IMR-90 (cell line): ENCODE measurements at regions not wholly inside any gene's neighbourhood (a gene's known extent, or its start where the extent isn't known, plus 50 kb on each side); places are given as distances from the start of the nearest gene placed in this dataset.

Source experiments
- ATAC-seq: fragments of 200-7000 bp; cut with Tn5 transposase; 2 replicates; pipeline ENCODE4 v1.9.1; 2020; ENCODE audit warnings: low read depth, mild to moderate bottlenecking, moderate library complexity
- BruUV-seq: library from RNA; stranded (reverse); fragments of 400-500 nt; replicated peaks from 2 replicates; lab custom pipeline; 2021; lab: Mats Ljungman, UMichigan
- CTCF ChIA-PET: fragments of 300-600 bp; formaldehyde crosslinking; extraction: SDS; loops from one replicate; lab custom pipeline; 2021; ENCODE audit warnings: antibody characterized with exemption; lab: Yijun Ruan, JAX
- POLR2A ChIA-PET: fragments of 300-600 bp; sonication (Branson Sonifier 250); formaldehyde crosslinking; loops from one replicate; lab custom pipeline; 2022; ENCODE audit warnings: antibody characterized with exemption; ENCODE audit not compliant: unreplicated experiment; lab: Charles Lee
- DNase-seq: peaks from one replicate; pipeline ENCODE4 v3.0.0; 2013
- H2AFZ ChIP-seq: replicated peaks from 2 replicates; pipeline ENCODE3; 2013; ENCODE audit warnings: low read length, mild to moderate bottlenecking; ENCODE audit not compliant: poor library complexity
- H2AK5ac ChIP-seq: 2 replicates; pipeline ENCODE4 v1.6.1; 2013; ENCODE audit warnings: low read depth, low read length, inconsistent platforms
- H2AK9ac ChIP-seq: replicated peaks from 2 replicates; pipeline ENCODE3; 2013; ENCODE audit warnings: mild to moderate bottlenecking, low read depth, low read length, moderate library complexity; ENCODE audit not compliant: poor library complexity
- H2BK120ac ChIP-seq: 2 replicates; pipeline ENCODE4 v1.6.1; 2013; ENCODE audit warnings: low read depth, low read length, inconsistent platforms
- H2BK15ac ChIP-seq: 3 replicates; pipeline ENCODE4 v1.6.1; 2013; ENCODE audit warnings: low read depth, low read length, inconsistent platforms
- H2BK20ac ChIP-seq: 2 replicates; pipeline ENCODE4 v1.6.1; 2013; ENCODE audit warnings: low read depth, mild to moderate bottlenecking, inconsistent platforms, low read length, moderate library complexity
- H2BK5ac ChIP-seq: 2 replicates; pipeline ENCODE4 v1.6.1; 2013; ENCODE audit warnings: mild to moderate bottlenecking, low read depth, low read length, inconsistent platforms; ENCODE audit not compliant: poor library complexity, severe bottlenecking
- H3K14ac ChIP-seq: replicated peaks from 2 replicates; pipeline ENCODE4 v1.6.1; 2013; ENCODE audit warnings: low read depth, low read length, inconsistent platforms
- H3K18ac ChIP-seq: 2 replicates; pipeline ENCODE4 v1.6.1; 2013; ENCODE audit warnings: low read depth, low read length, control low read depth
- H3K23ac ChIP-seq: 2 replicates; pipeline ENCODE4 v1.6.1; 2013; ENCODE audit warnings: low read depth, low read length, inconsistent platforms
- H3K27ac ChIP-seq: 2 replicates; pipeline ENCODE4 v1.5.1; 2013; ENCODE audit warnings: mild to moderate bottlenecking, control low read depth, low read length; ENCODE audit not compliant: insufficient read depth
- H3K27me3 ChIP-seq: 2 replicates; pipeline ENCODE4 v1.6.1; 2013; ENCODE audit warnings: low read length; ENCODE audit not compliant: control insufficient read depth, insufficient read depth
- H3K36me3 ChIP-seq: 2 replicates; pipeline ENCODE4 v1.6.1; 2013; ENCODE audit warnings: low read length, mixed read lengths; ENCODE audit not compliant: control insufficient read depth, insufficient read depth
- H3K4ac ChIP-seq: 2 replicates; pipeline ENCODE4 v1.6.1; 2013; ENCODE audit warnings: low read depth, low read length, inconsistent platforms
- H3K4me1 ChIP-seq: 2 replicates; pipeline ENCODE4 v1.6.1; 2013; ENCODE audit warnings: low read length, mixed read lengths; ENCODE audit not compliant: control insufficient read depth, insufficient read depth
- H3K4me2 ChIP-seq: 2 replicates; pipeline ENCODE4 v1.6.1; 2013; ENCODE audit warnings: low read depth, mild to moderate bottlenecking, control low read depth, low read length, moderate library complexity
- H3K4me3 ChIP-seq: 2 replicates; pipeline ENCODE4 v1.5.1; 2013; ENCODE audit warnings: low read depth, mild to moderate bottlenecking, control low read depth, low read length, moderate library complexity; ENCODE audit not compliant: insufficient read depth
- H3K56ac ChIP-seq: 2 replicates; pipeline ENCODE4 v1.6.1; 2013; ENCODE audit warnings: low read length, inconsistent platforms; ENCODE audit not compliant: insufficient read depth; ENCODE audit errors: extremely low read depth
- H3K79me1 ChIP-seq, 2 experiments: 2 replicates each; pipeline ENCODE4 v1.6.1; 2013; ENCODE audit warnings: low read length in 2 of 2, inconsistent platforms in 1 of 2, low read depth in 1 of 2
- H3K9ac ChIP-seq: 2 replicates; pipeline ENCODE4 v1.6.1; 2013; ENCODE audit warnings: low read depth, low read length, control low read depth
- H3K9me1 ChIP-seq: 2 replicates; pipeline ENCODE4 v1.6.1; 2013; ENCODE audit warnings: low read length, inconsistent platforms; ENCODE audit not compliant: insufficient read depth
- H3K9me3 ChIP-seq: 2 replicates; pipeline ENCODE4 v1.6.1; 2013; ENCODE audit warnings: low read length; ENCODE audit not compliant: control insufficient read depth, insufficient read depth
- H4K20me1 ChIP-seq: 2 replicates; pipeline ENCODE4 v1.6.1; 2013; ENCODE audit warnings: low read length, inconsistent platforms; ENCODE audit not compliant: insufficient read depth
- H4K5ac ChIP-seq: 2 replicates; pipeline ENCODE4 v1.6.1; 2013; ENCODE audit warnings: mild to moderate bottlenecking, low read depth, low read length, control low read depth
- H4K8ac ChIP-seq, 2 experiments: 2 replicates each; pipeline ENCODE4 v1.6.1; 2013; ENCODE audit warnings: low read depth in 2 of 2, low read length in 2 of 2, control low read depth in 1 of 2, inconsistent platforms in 1 of 2
- H4K91ac ChIP-seq: 2 replicates; pipeline ENCODE4 v1.6.1; 2013; ENCODE audit warnings: low read depth, low read length, inconsistent platforms; ENCODE audit not compliant: insufficient read depth
- CHD1 ChIP-seq: IDR thresholded peaks from 2 replicates; pipeline ENCODE4 v1.6.1; 2012; ENCODE audit warnings: low read depth, low read length, improper control_type of control experiment
- CTCF ChIP-seq: conservative IDR thresholded peaks from 2 replicates; pipeline ENCODE4 v1.5.1; 2012; ENCODE audit warnings: mild to moderate bottlenecking, low read depth, low read length, improper control_type of control experiment
- ELK1 ChIP-seq: fragments of 150-350 bp; IDR thresholded peaks from 2 replicates; pipeline ENCODE4 v1.6.1; 2016; ENCODE audit warnings: low read depth, mild to moderate bottlenecking, low read length, moderate library complexity, borderline replicate concordance
- FOS ChIP-seq: fragments of 150-350 bp; IDR thresholded peaks from 2 replicates; pipeline ENCODE4 v1.6.1; 2016; ENCODE audit warnings: low read depth, low read length
- NFE2L2 ChIP-seq: fragments of 150-350 bp; IDR thresholded peaks from 2 replicates; pipeline ENCODE4 v1.6.1; 2016; ENCODE audit warnings: low read depth, mild to moderate bottlenecking, low read length
- RCOR1 ChIP-seq: IDR thresholded peaks from 2 replicates; pipeline ENCODE4 v1.6.1; 2012; ENCODE audit warnings: mild to moderate bottlenecking, low read length, improper control_type of control experiment; ENCODE audit not compliant: insufficient replicate concordance
- SMC3 ChIP-seq: fragments of 150-350 bp; IDR thresholded peaks from 2 replicates; pipeline ENCODE4 v1.6.1; 2016; ENCODE audit warnings: low read depth, mild to moderate bottlenecking, antibody characterized with exemption, low read length, moderate library complexity
- WGBS, 2 experiments: methylation state at CpG; one replicate each; pipeline versions ENCODE4 v1.1.5 to v1.1.7; 2013; ENCODE audit warnings: missing lambda C conversion rate in 2 of 2; ENCODE audit not compliant: insufficient read length in 1 of 2; ENCODE audit errors: extremely low coverage in 2 of 2; 5-methylcytosine and 5-hydroxymethylcytosine counted together
- dilution Hi-C: fragments of 300-500 bp; cut with HindIII; formaldehyde crosslinking; loops from one replicate; pipeline ENCODE4 v1.14.3; 2018; ENCODE audit warnings: low sequenced_read_pairs; ENCODE audit not compliant: unreplicated experiment
- in situ Hi-C: fragments of 300-500 bp; cut with MboI; formaldehyde crosslinking; loops from 3 replicates; pipeline ENCODE4 v1.14.3; 2019; ENCODE audit warnings: low sequenced_read_pairs, inconsistent platforms, mixed read lengths
- intact Hi-C: fragments of 100-400 bp; cut with micrococcal nuclease; formaldehyde crosslinking; loops from 2 replicates; pipeline ENCODE4 v1.10.0; 2022

- Histone ChIP-seq H3K79me1 (no peaks in the 10 kb centered on the region), H3K9me1 (no peaks in the 10 kb centered on the region), H2BK20ac (no peak overlapping the region), H3K18ac (no peak overlapping the region), H3K9me3 (no peaks in the 10 kb centered on the region), H3K27me3 (no peaks in the 10 kb centered on the region), H3K36me3 (no peaks in the 10 kb centered on the region), H3K14ac (no peak overlapping the region), H3K23ac (no peak overlapping the region), H2BK120ac (no peak overlapping the region), H3K9ac (no peak overlapping the region), H2BK5ac (no peak overlapping the region), H4K8ac (no peak overlapping the region), H3K27ac (no peak overlapping the region), H2AK5ac (no peak overlapping the region), H4K20me1 (no peaks in the 10 kb centered on the region), H3K4ac (no peak overlapping the region), H3K4me3 (no peak overlapping the region), H2AFZ (no peak overlapping the region), H2AK9ac (no peak overlapping the region), H3K4me2 (no peak overlapping the region), H4K91ac (no peak overlapping the region), H3K4me1 (no peaks in the 10 kb centered on the region), H2BK15ac (no peak overlapping the region), H3K56ac (no peak overlapping the region), H4K5ac (no peak overlapping the region)
- in situ Hi-C loops (no loop called here), intact Hi-C loops (no loop called here), dilution Hi-C loops (no loop called here)
- TF ChIP-seq SMC3 (no peak), CTCF (no peak), ELK1 (no peak), CHD1 (no peak), RCOR1 (no peak), FOS (no peak), NFE2L2 (no peak)
- POLR2A ChIA-PET: no interaction called here
- no CpG with 5 or more reads among the region's 4 CpGs for WGBS, 2 experiments
- BruUV-seq: no TSS peak
- CTCF ChIA-PET: no interaction called here
- ATAC-seq (no peak), DNase-seq (no peak)
Observed at GRCh38 chr12:45658020-45658419, 71.5 kb upstream of the ARID2 start.
